ENCODE measurements at regions not wholly inside any gene's neighbourhood (a gene's known extent, or its start where the extent isn't known, plus 50 kb on each side); places are given as distances from the start of the nearest gene placed in this dataset.

DNA sequence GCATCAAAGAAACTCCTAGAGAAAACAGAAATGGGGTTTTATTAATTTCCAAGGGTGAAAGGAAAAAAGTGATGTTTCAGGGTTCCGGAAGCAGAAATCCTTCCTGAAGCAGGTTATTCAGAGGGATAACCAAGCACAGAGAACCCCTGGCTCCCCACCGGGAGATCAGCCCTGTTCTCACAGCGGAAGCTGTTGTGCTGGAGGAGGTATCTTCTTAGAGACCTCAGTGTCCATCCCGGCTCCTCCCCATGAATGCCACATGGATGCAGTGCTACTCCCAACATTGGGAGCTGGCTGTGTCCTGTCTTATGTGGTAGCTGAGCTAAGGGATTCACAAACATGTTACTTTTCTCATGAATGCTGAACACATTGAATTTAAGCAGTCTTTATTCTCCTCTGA, 80.9 kb upstream of the IRX2 start:
- Histone ChIP-seq H3K9me3 (ENCODE audit: control insufficient read depth, insufficient read depth, low read depth, low read length) (no peaks in the 10 kb centered on the region), H3K36me3 (ENCODE audit: control insufficient read depth, insufficient read depth, low read length) (no peaks in the 10 kb centered on the region), H3K4me1 (ENCODE audit: control insufficient read depth, insufficient read depth, low read length) (no peaks in the 10 kb centered on the region), H3K27me3 (ENCODE audit: control insufficient read depth, insufficient read depth, low read length) (0 out of 2 replicates have a peak, but pooled peaks cover 2% of the 10 kb centered on the region), H3K4me3 (ENCODE audit: low read depth in 2 of 2, low read length in 2 of 2) (no peak overlapping the region), H3K27ac (ENCODE audit: low read length) (no peak overlapping the region)
- ChIA-PET POLR2A (no interaction called here), CTCF (no interaction called here)
- in situ Hi-C loops (cut with HindIII; ENCODE audit: low pct_unique_long_range_greater_than_20kb, low sequenced_read_pairs) (no loop called here), intact Hi-C loops (cut with micrococcal nuclease; ENCODE audit: unreplicated experiment) (no loop called here)
- DNase-seq (ENCODE audit: low read depth, low spot score) (no peak), ATAC-seq (no peak)
- TF ChIP-seq SIN3A (IDR thresholded peaks at IDR 0.05; ENCODE audit: borderline replicate concordance, insufficient read depth, low read depth, low read length) = no peak
- TF ChIP-seq, protein P1, sequence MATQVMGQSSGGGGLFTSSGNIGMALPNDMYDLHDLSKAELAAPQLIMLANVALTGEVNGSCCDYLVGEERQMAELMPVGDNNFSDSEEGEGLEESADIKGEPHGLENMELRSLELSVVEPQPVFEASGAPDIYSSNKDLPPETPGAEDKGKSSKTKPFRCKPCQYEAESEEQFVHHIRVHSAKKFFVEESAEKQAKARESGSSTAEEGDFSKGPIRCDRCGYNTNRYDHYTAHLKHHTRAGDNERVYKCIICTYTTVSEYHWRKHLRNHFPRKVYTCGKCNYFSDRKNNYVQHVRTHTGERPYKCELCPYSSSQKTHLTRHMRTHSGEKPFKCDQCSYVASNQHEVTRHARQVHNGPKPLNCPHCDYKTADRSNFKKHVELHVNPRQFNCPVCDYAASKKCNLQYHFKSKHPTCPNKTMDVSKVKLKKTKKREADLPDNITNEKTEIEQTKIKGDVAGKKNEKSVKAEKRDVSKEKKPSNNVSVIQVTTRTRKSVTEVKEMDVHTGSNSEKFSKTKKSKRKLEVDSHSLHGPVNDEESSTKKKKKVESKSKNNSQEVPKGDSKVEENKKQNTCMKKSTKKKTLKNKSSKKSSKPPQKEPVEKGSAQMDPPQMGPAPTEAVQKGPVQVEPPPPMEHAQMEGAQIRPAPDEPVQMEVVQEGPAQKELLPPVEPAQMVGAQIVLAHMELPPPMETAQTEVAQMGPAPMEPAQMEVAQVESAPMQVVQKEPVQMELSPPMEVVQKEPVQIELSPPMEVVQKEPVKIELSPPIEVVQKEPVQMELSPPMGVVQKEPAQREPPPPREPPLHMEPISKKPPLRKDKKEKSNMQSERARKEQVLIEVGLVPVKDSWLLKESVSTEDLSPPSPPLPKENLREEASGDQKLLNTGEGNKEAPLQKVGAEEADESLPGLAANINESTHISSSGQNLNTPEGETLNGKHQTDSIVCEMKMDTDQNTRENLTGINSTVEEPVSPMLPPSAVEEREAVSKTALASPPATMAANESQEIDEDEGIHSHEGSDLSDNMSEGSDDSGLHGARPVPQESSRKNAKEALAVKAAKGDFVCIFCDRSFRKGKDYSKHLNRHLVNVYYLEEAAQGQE (IDR thresholded peaks at IDR 0.05; ENCODE audit: insufficient read depth in 1 of 2, low read depth in 2 of 2, low read length in 1 of 2) = no peak
- no peak for TF ChIP-seq POLR2AphosphoS5 (IDR thresholded peaks at IDR 0.05; ENCODE audit: low read depth, low read length)
- TF ChIP-seq TCF7L2 (IDR thresholded peaks at IDR 0.05; ENCODE audit: low read depth, low read length) = no peak
- TF ChIP-seq, protein P2, sequence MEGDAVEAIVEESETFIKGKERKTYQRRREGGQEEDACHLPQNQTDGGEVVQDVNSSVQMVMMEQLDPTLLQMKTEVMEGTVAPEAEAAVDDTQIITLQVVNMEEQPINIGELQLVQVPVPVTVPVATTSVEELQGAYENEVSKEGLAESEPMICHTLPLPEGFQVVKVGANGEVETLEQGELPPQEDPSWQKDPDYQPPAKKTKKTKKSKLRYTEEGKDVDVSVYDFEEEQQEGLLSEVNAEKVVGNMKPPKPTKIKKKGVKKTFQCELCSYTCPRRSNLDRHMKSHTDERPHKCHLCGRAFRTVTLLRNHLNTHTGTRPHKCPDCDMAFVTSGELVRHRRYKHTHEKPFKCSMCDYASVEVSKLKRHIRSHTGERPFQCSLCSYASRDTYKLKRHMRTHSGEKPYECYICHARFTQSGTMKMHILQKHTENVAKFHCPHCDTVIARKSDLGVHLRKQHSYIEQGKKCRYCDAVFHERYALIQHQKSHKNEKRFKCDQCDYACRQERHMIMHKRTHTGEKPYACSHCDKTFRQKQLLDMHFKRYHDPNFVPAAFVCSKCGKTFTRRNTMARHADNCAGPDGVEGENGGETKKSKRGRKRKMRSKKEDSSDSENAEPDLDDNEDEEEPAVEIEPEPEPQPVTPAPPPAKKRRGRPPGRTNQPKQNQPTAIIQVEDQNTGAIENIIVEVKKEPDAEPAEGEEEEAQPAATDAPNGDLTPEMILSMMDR (IDR thresholded peaks at IDR 0.05) = no peak
- no TSS peak for BruUV-seq (replicated peaks)

DNA sequence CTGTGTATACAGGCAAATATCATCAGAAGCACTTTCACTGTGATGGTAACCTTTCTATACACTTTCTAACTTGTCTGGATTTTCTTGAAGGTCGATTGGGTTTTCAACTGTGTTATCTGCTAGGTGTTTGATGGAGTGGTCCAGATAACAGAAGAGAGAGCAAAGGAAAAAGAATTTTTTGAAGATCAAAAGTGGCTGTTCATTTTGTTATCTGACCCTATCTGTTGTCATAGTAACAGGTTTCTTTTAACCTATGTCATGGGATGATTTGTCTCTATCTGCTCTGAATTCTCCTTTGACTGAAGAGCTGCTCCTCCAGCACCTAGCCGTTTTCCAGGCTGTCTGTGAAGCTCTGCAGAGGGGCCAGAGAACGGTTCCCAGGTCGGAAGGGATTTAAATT, 77.8 kb upstream of the IRX2 start:
- no peak overlapping the region for H3K27ac ChIP-seq (ENCODE audit: low read length)
- ATAC-seq (no peak), DNase-seq (ENCODE audit: low read depth, low spot score) (no peak)
- in situ Hi-C loops (cut with HindIII; ENCODE audit: low pct_unique_long_range_greater_than_20kb, low sequenced_read_pairs) = no loop called here
- CTCF ChIA-PET = no interaction called here
- H3K4me1 ChIP-seq (ENCODE audit: control insufficient read depth, insufficient read depth, low read length) = no peaks in the 10 kb centered on the region
- H3K9me3 ChIP-seq (ENCODE audit: control insufficient read depth, insufficient read depth, low read depth, low read length) = no peaks in the 10 kb centered on the region
- H3K4me3 ChIP-seq (ENCODE audit: low read depth in 2 of 2, low read length in 2 of 2) = no peak overlapping the region
- POLR2A ChIA-PET = no interaction called here
- no peaks in the 10 kb centered on the region for H3K36me3 ChIP-seq (ENCODE audit: control insufficient read depth, insufficient read depth, low read length)
- BruUV-seq (replicated peaks) = no TSS peak
- intact Hi-C loops (cut with micrococcal nuclease; ENCODE audit: unreplicated experiment) = no loop called here
- TF ChIP-seq SIN3A (IDR thresholded peaks at IDR 0.05; ENCODE audit: borderline replicate concordance, insufficient read depth, low read depth, low read length) (no peak), POLR2AphosphoS5 (IDR thresholded peaks at IDR 0.05; ENCODE audit: low read depth, low read length) (no peak), TCF7L2 (IDR thresholded peaks at IDR 0.05; ENCODE audit: low read depth, low read length) (no peak)
- TF ChIP-seq, protein P2 (IDR thresholded peaks at IDR 0.05) = no peak
- TF ChIP-seq, protein P1 (IDR thresholded peaks at IDR 0.05; ENCODE audit: insufficient read depth in 1 of 2, low read depth in 2 of 2, low read length in 1 of 2) = no peak
- H3K27me3 ChIP-seq (ENCODE audit: control insufficient read depth, insufficient read depth, low read length) = 0 out of 2 replicates have a peak, but pooled peaks cover 2% of the 10 kb centered on the region

Data from Panc1 (cell line).